ENCODE measurements at regions not wholly inside any gene's neighbourhood (a gene's known extent, or its start where the extent isn't known, plus 50 kb on each side); places are given as distances from the start of the nearest gene placed in this dataset.

- TF ChIP-seq CTCF (IDR thresholded peaks at IDR 0.05; ENCODE audit: insufficient read depth, low read length, poor library complexity, severe bottlenecking) (no peak), EZH2phosphoT487 (conservative IDR thresholded peaks at IDR 0.05; ENCODE audit: low read length) (no peak)
Observed at GRCh38 chr10:52874581-52874980, 102.0 kb upstream of the MBL2 start.

Data from SU-DHL-6 (cell line).